AG09309 (cell line): ENCODE measurements at regions not wholly inside any gene's neighbourhood (a gene's known extent, or its start where the extent isn't known, plus 50 kb on each side); places are given as distances from the start of the nearest gene placed in this dataset.
A peak's percentile ranks its signal among the peaks of the same experiment; 100 is the strongest.

Experiments
- DNase-seq: peaks from one replicate; pipeline ENCODE4 v3.0.0-alpha.2; 2010; ENCODE audit warnings: low read depth
- H3K4me3 ChIP-seq: 2 replicates; pipeline ENCODE4 v1.5.1; 2011; ENCODE audit warnings: mild to moderate bottlenecking, low read depth, low read length, moderate library complexity; ENCODE audit not compliant: control insufficient read depth
- CTCF ChIP-seq: IDR thresholded peaks from 2 replicates; pipeline ENCODE4 v1.5.1; 2011; ENCODE audit warnings: mild to moderate bottlenecking, low read depth, low read length, inconsistent platforms; ENCODE audit not compliant: insufficient read depth, control insufficient read depth; ENCODE audit errors: missing control alignments

- no peak overlapping the region for H3K4me3 ChIP-seq
- no peak for DNase-seq
- TF ChIP-seq CTCF: no peak
These were observed 63.7 kb upstream of the NPAS1 start for GRCh38 chr19:46955813-46956371.

- no peak for TF ChIP-seq CTCF
- DNase-seq: no peak
These were observed 61.1 kb upstream of the NPAS1 start for GRCh38 chr19:46958532-46958931.

GRCh38 chr19:46959894-46960556 lies 59.6 kb upstream of the NPAS1 start:
- TF ChIP-seq CTCF: no peak

More at GRCh38 chr19:46958532-46958931, 61.1 kb upstream of the NPAS1 start:
- H3K4me3 ChIP-seq: no peak overlapping the region

GRCh38 chr19:46962030-46962570 lies 57.5 kb upstream of the NPAS1 start:
- TF ChIP-seq CTCF: no peak
- no peak for DNase-seq
- H3K4me3 ChIP-seq: no peak overlapping the region

More at GRCh38 chr19:46959894-46960556, 59.6 kb upstream of the NPAS1 start:
- no peak for DNase-seq
- H3K4me3 ChIP-seq: no peak overlapping the region

GRCh38 chr19:46963093-46963734 lies 56.4 kb upstream of the NPAS1 start:
- peak; percentile 94 for DNase-seq
- TF ChIP-seq CTCF: no peak
- H3K4me3 ChIP-seq: no peak overlapping the region

GRCh38 chr19:46967578-46968032 lies 52.0 kb upstream of the NPAS1 start:
- no peak for TF ChIP-seq CTCF
- no peak overlapping the region for H3K4me3 ChIP-seq
- no peak for DNase-seq
